CD4-positive, CD25-positive, alpha-beta regulatory T cell (primary cell): ENCODE measurements at regions not wholly inside any gene's neighbourhood (a gene's known extent, or its start where the extent isn't known, plus 50 kb on each side); places are given as distances from the start of the nearest gene placed in this dataset.
"Not testable (repeated sequence)": the region's sequence is repeated elsewhere in the genome, so short reads cannot be mapped to it uniquely, and the experiment has no call there.

ENCODE experiments used
- ATAC-seq, 2 donors: fragments of 150-1000 bp; cut with Tn5 transposase; one replicate each; pipeline ENCODE4 v1.10.0; 2021; ENCODE audit warnings: low read depth in 2 of 2, moderate number of reproducible peaks in 2 of 2, moderate library complexity in 1 of 2
- DNase-seq, 3 donors: peaks; one replicate each; pipeline versions ENCODE4 v3.0.0 to v3.0.0-alpha.2; 2012 to 2022; ENCODE audit warnings: mixed read lengths in 1 of 3
- H3K27ac ChIP-seq: one replicate; pipeline ENCODE4 v1.7.0; 2013; ENCODE audit warnings: mild to moderate bottlenecking, low read length; ENCODE audit not compliant: insufficient read depth, poor library complexity, severe bottlenecking
- H3K27me3 ChIP-seq: one replicate; pipeline ENCODE4 v1.7.0; 2013; ENCODE audit warnings: low read length; ENCODE audit not compliant: control insufficient read depth, insufficient read depth
- H3K36me3 ChIP-seq: one replicate; pipeline ENCODE4 v1.7.0; 2013; ENCODE audit warnings: mild to moderate bottlenecking, low read length, moderate library complexity; ENCODE audit not compliant: control insufficient read depth, insufficient read depth
- H3K4me1 ChIP-seq: 2 replicates; pipeline ENCODE4 v1.7.0; 2013; ENCODE audit warnings: mild to moderate bottlenecking, low read length; ENCODE audit not compliant: insufficient read depth, control insufficient read depth, poor library complexity, severe bottlenecking
- H3K4me3 ChIP-seq: one replicate; pipeline ENCODE4 v1.7.0; 2013; ENCODE audit warnings: low read depth, mild to moderate bottlenecking, low read length, moderate library complexity
- H3K9me3 ChIP-seq, 2 experiments: 1 replicate in 1 of 2; 2 replicates in 1 of 2; pipeline ENCODE4 v1.7.0; 2013; ENCODE audit warnings: low read length in 2 of 2, mild to moderate bottlenecking in 1 of 2, moderate library complexity in 1 of 2; ENCODE audit not compliant: control insufficient read depth in 2 of 2
- H3K27ac Mint-ChIP-seq, 3 donors: one replicate each; pipeline ENCODE4 v1.8.0; 2020 to 2022; ENCODE audit warnings: mild to moderate bottlenecking in 3 of 3, mixed read lengths in 3 of 3, moderate library complexity in 2 of 3
- H3K27me3 Mint-ChIP-seq: one replicate; pipeline ENCODE4 v1.8.0; 2022; ENCODE audit warnings: mild to moderate bottlenecking, mixed read lengths
- H3K36me3 Mint-ChIP-seq: one replicate; pipeline ENCODE4 v1.8.0; 2020; ENCODE audit warnings: mixed read lengths
- H3K4me1 Mint-ChIP-seq, 4 donors: one replicate each; pipeline ENCODE4 v1.8.0; 2020 to 2022; ENCODE audit warnings: mixed read lengths in 4 of 4, mild to moderate bottlenecking in 1 of 4
- H3K4me3 Mint-ChIP-seq, 4 donors: one replicate each; pipeline ENCODE4 v1.8.0; 2020 to 2022; ENCODE audit warnings: mild to moderate bottlenecking in 4 of 4, mixed read lengths in 4 of 4, moderate library complexity in 3 of 4
- H3K9me3 Mint-ChIP-seq, 7 donors: one replicate each; pipeline ENCODE4 v1.8.0; 2020 to 2022; ENCODE audit warnings: mixed read lengths in 7 of 7, mild to moderate bottlenecking in 3 of 7, moderate library complexity in 2 of 7

DNA sequence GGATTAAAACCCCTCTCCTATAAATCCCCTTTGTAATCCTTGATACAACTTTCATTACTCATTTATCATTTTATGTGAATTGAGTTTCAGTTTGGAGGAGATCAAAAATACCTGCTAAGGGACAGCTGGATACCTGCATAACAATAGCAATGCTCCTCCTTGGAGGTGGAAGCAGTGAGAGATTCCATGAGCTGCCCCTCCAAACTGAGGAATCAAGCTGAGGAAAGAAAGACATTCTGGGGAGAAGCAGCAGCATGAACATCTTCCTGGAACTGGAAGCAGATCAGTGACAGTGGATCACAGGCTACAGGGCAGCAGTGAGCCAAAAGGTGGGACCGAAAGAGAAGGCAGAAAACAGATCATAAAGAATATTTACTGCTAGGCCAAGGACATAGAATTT, 199.8 kb upstream of the CNKSR2 start:
- Mint-ChIP-seq H3K9me3 (peaks cover 0 to 1% (median 0%) of the 10 kb centered on the region in 7 donors), H3K27ac (no peak overlapping the region), H3K4me3 (no peak overlapping the region), H3K36me3 (no peaks in the 10 kb centered on the region), H3K27me3 (peaks cover 7% of the 10 kb centered on the region), H3K4me1 (no peaks in the 10 kb centered on the region)
- DNase-seq (no peak), ATAC-seq (no peak)
- Histone ChIP-seq H3K36me3 (no peaks in the 10 kb centered on the region), H3K27ac (no peak overlapping the region), H3K27me3 (no peaks in the 10 kb centered on the region), H3K9me3 (no peaks in the 10 kb centered on the region), H3K4me1 (no peaks in the 10 kb centered on the region), H3K4me3 (no peak overlapping the region)

- H3K9me3 ChIP-seq: no peaks in the 10 kb centered on the region
- H3K36me3 Mint-ChIP-seq: no peaks in the 10 kb centered on the region
- H3K27ac Mint-ChIP-seq: no peak overlapping the region
- H3K36me3 ChIP-seq: no peaks in the 10 kb centered on the region
- no peaks in the 10 kb centered on the region for H3K4me1 ChIP-seq
- no peak overlapping the region for H3K4me3 Mint-ChIP-seq
- no peaks in the 10 kb centered on the region for H3K27me3 Mint-ChIP-seq
- no peak for ATAC-seq
- H3K9me3 Mint-ChIP-seq: peaks cover 0 to 1% (median 0%) of the 10 kb centered on the region in 7 donors
- no peak overlapping the region for H3K4me3 ChIP-seq
- H3K27ac ChIP-seq: no peak overlapping the region
- no peaks in the 10 kb centered on the region for H3K4me1 Mint-ChIP-seq
- no peak for DNase-seq
- H3K27me3 ChIP-seq: no peaks in the 10 kb centered on the region
Measured at GRCh38 chrX:21176921-21177571, 197.2 kb upstream of the CNKSR2 start.

- Histone ChIP-seq H3K27ac (no peak overlapping the region), H3K4me1 (no peaks in the 10 kb centered on the region), H3K27me3 (no peaks in the 10 kb centered on the region), H3K9me3 (no peaks in the 10 kb centered on the region), H3K4me3 (no peak overlapping the region), H3K36me3 (no peaks in the 10 kb centered on the region)
- Mint-ChIP-seq H3K4me3 (no peak overlapping the region), H3K36me3 (no peaks in the 10 kb centered on the region), H3K27ac (no peak overlapping the region), H3K27me3 (no peaks in the 10 kb centered on the region), H3K9me3 (peaks cover 0 to 4% (median 0%) of the 10 kb centered on the region in 7 donors), H3K4me1 (no peaks in the 10 kb centered on the region)
- ATAC-seq (no peak), DNase-seq (no peak)
Measured at GRCh38 chrX:21181232-21181853, 192.9 kb upstream of the CNKSR2 start.

DNA sequence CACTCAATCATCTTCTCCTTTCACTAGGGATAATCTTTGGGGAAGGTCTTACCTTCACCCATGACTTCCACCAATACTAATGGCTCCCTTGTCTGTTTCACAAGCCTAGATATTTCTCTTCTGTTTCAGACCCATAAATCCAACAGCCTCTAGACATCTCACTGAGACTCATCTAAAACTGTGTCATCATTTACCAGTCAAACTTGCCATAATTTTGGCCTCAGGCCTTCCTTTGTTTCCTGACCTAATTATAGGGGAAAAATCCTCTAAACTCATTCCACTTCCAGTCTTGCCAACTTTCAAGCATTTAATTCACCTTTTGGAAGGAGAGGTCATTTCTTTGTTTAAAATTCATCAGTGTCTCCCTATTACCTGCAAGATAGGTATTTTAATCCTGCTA, 181.0 kb upstream of the CNKSR2 start:
- H3K9me3 Mint-ChIP-seq: peaks cover 0 to 5% (median 3%) of the 10 kb centered on the region in 7 donors
- no peaks in the 10 kb centered on the region for H3K27me3 Mint-ChIP-seq
- no peak overlapping the region for H3K4me3 Mint-ChIP-seq
- no peak overlapping the region for H3K27ac ChIP-seq
- no peak overlapping the region for H3K4me3 ChIP-seq
- no peaks in the 10 kb centered on the region for H3K4me1 Mint-ChIP-seq
- peaks cover 0 to 7% of the 10 kb centered on the region in 2 experiments for H3K9me3 ChIP-seq
- H3K27ac Mint-ChIP-seq: no peak overlapping the region
- no peaks in the 10 kb centered on the region for H3K36me3 ChIP-seq
- ATAC-seq (no peak), DNase-seq (no peak)
- H3K36me3 Mint-ChIP-seq: no peaks in the 10 kb centered on the region
- H3K27me3 ChIP-seq: no peaks in the 10 kb centered on the region
- H3K4me1 ChIP-seq: no peaks in the 10 kb centered on the region

DNA sequence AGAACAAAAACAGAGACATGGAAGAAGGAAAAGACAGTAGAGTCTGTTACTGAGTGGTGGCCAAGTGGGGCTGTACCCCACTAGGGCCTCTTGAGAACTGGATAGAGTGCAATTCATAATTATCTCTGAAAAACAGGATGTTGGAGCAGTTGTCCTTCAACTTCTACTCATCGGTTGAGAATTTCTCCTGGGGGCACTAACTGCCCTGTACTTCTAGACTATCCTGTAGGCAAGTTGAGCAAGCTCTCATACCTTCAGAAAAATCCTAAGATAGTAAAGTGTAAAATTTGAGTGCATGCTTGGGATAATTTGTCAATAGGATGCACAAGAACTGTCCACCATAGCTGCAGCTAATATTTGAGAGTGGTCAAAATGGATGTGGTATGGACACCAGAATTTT, 179.7 kb upstream of the CNKSR2 start:
- H3K36me3 ChIP-seq: no peaks in the 10 kb centered on the region
- Mint-ChIP-seq H3K27me3 (no peaks in the 10 kb centered on the region), H3K4me3 (no peak overlapping the region), H3K4me1 (no peaks in the 10 kb centered on the region), H3K9me3 (peaks cover 0 to under 1% (median 0%) of the 10 kb centered on the region in 7 donors), H3K27ac (no peak overlapping the region), H3K36me3 (no peaks in the 10 kb centered on the region)
- DNase-seq (no peak), ATAC-seq (no peak)
- no peaks in the 10 kb centered on the region for H3K27me3 ChIP-seq
- no peak overlapping the region for H3K27ac ChIP-seq
- H3K9me3 ChIP-seq: peaks cover 0 to under 1% of the 10 kb centered on the region in 2 experiments
- H3K4me3 ChIP-seq: no peak overlapping the region
- no peaks in the 10 kb centered on the region for H3K4me1 ChIP-seq

- Histone ChIP-seq H3K27ac (no peak overlapping the region), H3K4me1 (no peaks in the 10 kb centered on the region), H3K36me3 (no peaks in the 10 kb centered on the region), H3K4me3 (no peak overlapping the region), H3K9me3 (no peaks in the 10 kb centered on the region), H3K27me3 (no peaks in the 10 kb centered on the region)
- ATAC-seq (no peak), DNase-seq (no peak)
- peaks cover 0 to 8% (median 2%) of the 10 kb centered on the region in 7 donors for H3K9me3 Mint-ChIP-seq
- no peak overlapping the region for H3K4me3 Mint-ChIP-seq
- H3K27ac Mint-ChIP-seq: no peak overlapping the region
- no peaks in the 10 kb centered on the region for H3K36me3 Mint-ChIP-seq
- H3K27me3 Mint-ChIP-seq: no peaks in the 10 kb centered on the region
- H3K4me1 Mint-ChIP-seq: no peaks in the 10 kb centered on the region
Measured at GRCh38 chrX:21207080-21207479, 167.1 kb upstream of the CNKSR2 start.

DNA sequence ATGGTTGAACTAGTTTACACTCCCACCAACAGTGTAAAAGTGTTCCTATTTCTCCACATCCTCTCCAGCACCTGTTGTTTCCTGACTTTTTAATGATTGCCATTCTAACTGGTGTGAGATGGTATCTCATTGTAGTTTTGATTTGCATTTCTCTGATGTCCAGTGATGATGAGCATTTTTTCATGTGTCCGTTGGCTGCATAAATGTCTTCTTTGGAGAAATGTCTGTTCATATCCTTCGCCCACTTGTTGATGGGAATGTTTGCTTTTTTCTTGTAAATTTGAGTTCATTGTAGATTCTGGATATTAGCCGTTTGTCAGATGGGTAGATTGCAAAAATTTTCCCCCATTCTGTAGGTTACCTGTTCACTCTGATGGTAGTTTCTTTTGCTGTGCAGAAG, 155.0 kb upstream of the CNKSR2 start:
- H3K27me3 Mint-ChIP-seq, H3K27ac ChIP-seq, H3K27me3 ChIP-seq, H3K4me1 Mint-ChIP-seq, H3K36me3 ChIP-seq, DNase-seq, H3K4me1 ChIP-seq, H3K4me3 Mint-ChIP-seq, ATAC-seq, H3K4me3 ChIP-seq, H3K27ac Mint-ChIP-seq, H3K36me3 Mint-ChIP-seq, H3K9me3 ChIP-seq: not testable (repeated sequence)
- peaks cover 0 to 30% (median 4%) of the 10 kb centered on the region in 7 donors for H3K9me3 Mint-ChIP-seq

DNA sequence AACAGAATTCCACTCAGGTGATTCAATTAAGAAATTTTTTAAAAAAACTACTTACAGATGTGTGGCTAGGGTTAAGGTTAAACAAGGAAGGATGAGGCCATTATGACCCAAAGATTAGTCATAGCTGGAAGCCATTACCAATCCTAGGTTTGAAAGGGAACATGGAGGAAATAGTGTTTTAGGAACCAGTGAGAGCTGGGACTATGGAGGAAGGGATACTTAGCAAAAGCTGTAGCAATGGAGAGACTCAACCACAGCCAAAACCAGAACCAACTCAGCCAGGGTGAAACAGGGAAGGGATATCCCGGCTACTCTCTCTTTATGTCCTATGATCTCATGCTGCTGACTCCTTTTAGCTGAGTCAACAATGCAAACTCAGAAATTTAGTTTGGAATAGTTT, 148.6 kb upstream of the CNKSR2 start:
- Mint-ChIP-seq H3K4me3 (no peak overlapping the region), H3K36me3 (no peaks in the 10 kb centered on the region), H3K4me1 (no peaks in the 10 kb centered on the region), H3K27me3 (no peaks in the 10 kb centered on the region), H3K27ac (no peak overlapping the region), H3K9me3 (peaks cover 0 to 17% (median 2%) of the 10 kb centered on the region in 7 donors)
- Histone ChIP-seq H3K27ac (no peak overlapping the region), H3K4me1 (no peaks in the 10 kb centered on the region), H3K36me3 (no peaks in the 10 kb centered on the region), H3K4me3 (no peak overlapping the region), H3K27me3 (no peaks in the 10 kb centered on the region), H3K9me3 (no peaks in the 10 kb centered on the region)
- ATAC-seq (no peak), DNase-seq (no peak)
